HCT116 (cell line): ENCODE measurements at regions not wholly inside any gene's neighbourhood (a gene's known extent, or its start where the extent isn't known, plus 50 kb on each side); places are given as distances from the start of the nearest gene placed in this dataset.

Source experiments
- ATAC-seq: fragments of 200-7000 bp; cut with Tn5 transposase; 2 replicates; pipeline ENCODE4 v1.9.1; 2020; ENCODE audit warnings: mild to moderate bottlenecking, moderate library complexity
- BruUV-seq: library from RNA; stranded (reverse); fragments of 400-500 nt; replicated peaks from 2 replicates; lab custom pipeline; 2021; lab: Mats Ljungman, UMichigan
- CTCF ChIA-PET: fragments of 300-600 bp; sonication (Branson Sonifier 250); formaldehyde crosslinking; loops from one replicate; lab custom pipeline; 2021; ENCODE audit warnings: antibody characterized with exemption; lab: Charles Lee
- POLR2A ChIA-PET: fragments of 300-600, 350-600 bp; sonication (Branson Sonifier 250); formaldehyde crosslinking; loops from one replicate; lab custom pipeline; 2021; ENCODE audit warnings: antibody characterized with exemption; lab: Charles Lee
- RAD21 ChIA-PET, 2 experiments: fragments of 300-600 bp; sonication (Branson Sonifier 250); formaldehyde crosslinking; loops; one replicate each; lab custom pipeline; 2023; ENCODE audit warnings: low total read pairs in 2 of 2; ENCODE audit not compliant: uncharacterized antibody in 2 of 2, unreplicated experiment in 2 of 2, low non-redundant PET in 1 of 2; lab: Charles Lee
- DNase-seq: peaks from one replicate; pipeline ENCODE4 v3.0.0-alpha.2; 2010; ENCODE audit warnings: low read depth, low spot score
- H2AFZ ChIP-seq: fragments of 200-600 bp; shearing (Covaris generic), sonication (generic); 2 replicates; pipeline ENCODE4 v1.6.1; 2017; ENCODE audit warnings: low read depth, mixed run types, mixed read lengths, antibody characterized with exemption, low read length; ENCODE audit not compliant: poor library complexity, severe bottlenecking
- H3K27ac ChIP-seq: 2 replicates; pipeline ENCODE4 v1.5.1; 2012; ENCODE audit warnings: low read depth, low read length
- H3K27me3 ChIP-seq: fragments of 200-600 bp; sonication (generic); 2 replicates; pipeline ENCODE4 v1.6.1; 2016; ENCODE audit warnings: mixed run types, low read length, mixed read lengths; ENCODE audit not compliant: insufficient read depth
- H3K36me3 ChIP-seq, 2 experiments: fragments of 200-500 bp in 1 of 2; fragments of 200-600 bp in 1 of 2; sonication (Bioruptor generic) in 1 of 2; sonication (generic) in 1 of 2; 2 replicates each; pipeline versions ENCODE4 v1.5.1 to v1.6.1; 2014 to 2016; ENCODE audit warnings: low read length in 2 of 2, inconsistent platforms in 1 of 2, mixed read lengths in 1 of 2, mixed run types in 1 of 2; ENCODE audit not compliant: insufficient read depth in 2 of 2, control insufficient read depth in 1 of 2
- H3K4me1 ChIP-seq, 2 experiments: fragments of 200-600 bp in 1 of 2; sonication (generic) in 1 of 2; 2 replicates each; pipeline versions ENCODE4 v1.5.1 to v1.6.1; 2012 to 2017; ENCODE audit warnings: low read length in 2 of 2, inconsistent platforms in 1 of 2, mild to moderate bottlenecking in 1 of 2, mixed read lengths in 1 of 2, mixed run types in 1 of 2, moderate library complexity in 1 of 2; ENCODE audit not compliant: insufficient read depth in 2 of 2, control insufficient read depth in 1 of 2
- H3K4me2 ChIP-seq: fragments of 200-600 bp; sonication (generic); 2 replicates; pipeline ENCODE4 v1.6.1; 2017; ENCODE audit warnings: mixed run types, low read length, mixed read lengths
- H3K4me3 ChIP-seq, 2 experiments: fragments of 200-600 bp in 1 of 2; sonication (generic) in 1 of 2; replicated peaks in 1 of 2; 2 replicates each; pipeline ENCODE4 v1.5.1; 2011 to 2016; ENCODE audit warnings: low read length in 2 of 2, control low read depth in 1 of 2, low read depth in 1 of 2, mild to moderate bottlenecking in 1 of 2, mixed read lengths in 1 of 2, mixed run types in 1 of 2
- H3K79me2 ChIP-seq: fragments of 200-600 bp; sonication (generic); 2 replicates; pipeline ENCODE4 v1.6.1; 2017; ENCODE audit warnings: mild to moderate bottlenecking, mixed run types, low read length, moderate library complexity, mixed read lengths; ENCODE audit not compliant: insufficient read depth
- H3K9ac ChIP-seq: fragments of 200-600 bp; sonication (generic); 2 replicates; pipeline ENCODE4 v1.6.1; 2016; ENCODE audit warnings: low read length, mixed read lengths
- H3K9me2 ChIP-seq: fragments of 200-600 bp; sonication (generic), shearing (Covaris generic); 2 replicates; pipeline ENCODE4 v1.6.1; 2017; ENCODE audit warnings: mixed run types, mild to moderate bottlenecking, moderate library complexity; ENCODE audit not compliant: insufficient read depth
- H3K9me3 ChIP-seq, 2 experiments: fragments of 200-500 bp in 1 of 2; fragments of 200-600 bp in 1 of 2; sonication (Bioruptor generic) in 1 of 2; sonication (generic) in 1 of 2; 2 replicates each; pipeline ENCODE4 v1.6.1; 2014 to 2017; ENCODE audit warnings: low read length in 2 of 2, mixed read lengths in 2 of 2, inconsistent platforms in 1 of 2, low read depth in 1 of 2, mild to moderate bottlenecking in 1 of 2, mixed run types in 1 of 2, moderate library complexity in 1 of 2; ENCODE audit not compliant: control insufficient read depth in 1 of 2, insufficient read depth in 1 of 2
- H4K20me1 ChIP-seq: fragments of 200-600 bp; sonication (generic), shearing (Covaris generic); 2 replicates; pipeline ENCODE4 v1.6.1; 2017; ENCODE audit warnings: mixed run types, mild to moderate bottlenecking, moderate library complexity; ENCODE audit not compliant: insufficient read depth
- EGR1 ChIP-seq: IDR thresholded peaks from 2 replicates; pipeline ENCODE4 v1.6.1; 2012; ENCODE audit warnings: low read depth
- ELF1 ChIP-seq: IDR thresholded peaks from 2 replicates; pipeline ENCODE4 v1.6.1; 2012; ENCODE audit warnings: low read depth, borderline replicate concordance
- FOSL1 ChIP-seq: IDR thresholded peaks from 2 replicates; pipeline ENCODE4 v1.6.1; 2012; ENCODE audit warnings: low read depth
- JUND ChIP-seq: IDR thresholded peaks from 2 replicates; pipeline ENCODE4 v1.6.1; 2012
- POLR2A ChIP-seq: IDR thresholded peaks from 2 replicates; pipeline ENCODE4 v1.7.0; 2011; ENCODE audit warnings: borderline replicate concordance; ENCODE audit not compliant: insufficient read depth, insufficient read length; ENCODE audit errors: extremely low read depth
- SIN3A ChIP-seq: IDR thresholded peaks from 2 replicates; pipeline ENCODE4 v1.6.1; 2012; ENCODE audit warnings: low read depth
- SRF ChIP-seq: IDR thresholded peaks from 2 replicates; pipeline ENCODE4 v1.6.1; 2012; ENCODE audit warnings: low read depth
- ZFX ChIP-seq: fragments of 450-650 bp; IDR thresholded peaks from 2 replicates; pipeline ENCODE4 v1.6.1; 2017
- ZNF274 ChIP-seq: fragments of 200-500 bp; sonication (Bioruptor generic); IDR thresholded peaks from 2 replicates; pipeline ENCODE4 v1.6.1; 2014; ENCODE audit warnings: mild to moderate bottlenecking, low read depth, low read length, inconsistent platforms
- intact Hi-C: fragments of 100-400 bp; cut with micrococcal nuclease; formaldehyde crosslinking; loops from 2 replicates; pipeline ENCODE4 v1.10.0; 2022
- TF ChIP-seq, protein P1 (sequence below): IDR thresholded peaks from 2 replicates; pipeline ENCODE4 v1.6.1; 2012; ENCODE audit warnings: low read depth
- TF ChIP-seq, protein P2 (sequence below), 3 experiments: fragments of 200-600 bp in 1 of 3; sonication (generic) in 1 of 3; IDR thresholded peaks in 2 of 3; conservative IDR thresholded peaks in 1 of 3; 2 replicates each; pipeline ENCODE4 v1.5.1; 2012 to 2017; ENCODE audit warnings: low read depth in 2 of 3, low read length in 2 of 3, antibody characterized with exemption in 1 of 3, borderline replicate concordance in 1 of 3, control low read depth in 1 of 3, mild to moderate bottlenecking in 1 of 3, mixed read lengths in 1 of 3, mixed run types in 1 of 3, moderate library complexity in 1 of 3; ENCODE audit not compliant: insufficient read depth in 1 of 3

DNA sequence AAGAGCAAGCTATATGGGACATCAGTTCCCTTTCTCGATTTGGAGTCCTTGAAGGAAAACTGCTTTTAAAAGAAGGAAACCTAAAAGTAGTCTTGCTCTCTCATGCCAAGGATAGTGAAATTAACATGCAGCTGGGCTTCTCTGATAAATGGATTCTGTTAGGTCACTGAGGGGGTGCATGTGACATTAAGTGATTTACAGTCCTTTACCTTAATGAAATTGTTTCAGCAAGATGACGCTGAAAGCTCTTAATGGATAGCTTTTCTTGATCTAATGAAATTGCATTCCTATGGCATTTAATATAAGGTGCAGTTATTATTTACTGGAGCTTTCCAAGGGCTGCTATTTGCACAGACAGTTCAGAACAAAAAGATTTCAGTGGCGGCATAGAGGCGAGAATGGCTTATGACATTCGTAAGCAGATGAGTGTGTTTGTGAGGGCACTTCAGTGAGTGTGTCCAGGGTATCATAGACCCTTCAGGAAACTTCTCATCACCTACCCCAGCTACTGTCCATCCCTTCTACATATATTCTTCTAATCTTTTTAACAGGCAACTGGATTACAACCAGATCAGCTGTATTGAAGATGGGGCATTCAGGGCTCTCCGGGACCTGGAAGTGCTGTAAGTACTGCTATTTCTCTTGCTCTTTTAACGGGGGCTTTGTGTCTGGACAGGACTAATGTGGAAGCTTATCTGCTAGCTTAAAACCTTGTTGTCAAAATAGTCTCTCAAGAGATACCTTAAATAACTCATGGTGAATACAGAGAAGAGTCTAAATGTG lies 219.9 kb upstream of the PACRGL start:
- CTCF ChIA-PET: no interaction called here
- DNase-seq (no peak), ATAC-seq (no peak)
- no peak overlapping the region for H3K9ac ChIP-seq
- RAD21 ChIA-PET: no interaction called here
- no TSS peak for BruUV-seq
- H3K4me3 ChIP-seq: no peak overlapping the region
- H3K27ac ChIP-seq: no peak overlapping the region
- no peaks in the 10 kb centered on the region for H3K9me2 ChIP-seq
- no peaks in the 10 kb centered on the region for H3K9me3 ChIP-seq
- no peak overlapping the region for H3K4me2 ChIP-seq
- no peaks in the 10 kb centered on the region for H4K20me1 ChIP-seq
- intact Hi-C loops: no loop called here
- no peak for TF ChIP-seq SIN3A
- TF ChIP-seq FOSL1: no peak
- TF ChIP-seq, protein P1, sequence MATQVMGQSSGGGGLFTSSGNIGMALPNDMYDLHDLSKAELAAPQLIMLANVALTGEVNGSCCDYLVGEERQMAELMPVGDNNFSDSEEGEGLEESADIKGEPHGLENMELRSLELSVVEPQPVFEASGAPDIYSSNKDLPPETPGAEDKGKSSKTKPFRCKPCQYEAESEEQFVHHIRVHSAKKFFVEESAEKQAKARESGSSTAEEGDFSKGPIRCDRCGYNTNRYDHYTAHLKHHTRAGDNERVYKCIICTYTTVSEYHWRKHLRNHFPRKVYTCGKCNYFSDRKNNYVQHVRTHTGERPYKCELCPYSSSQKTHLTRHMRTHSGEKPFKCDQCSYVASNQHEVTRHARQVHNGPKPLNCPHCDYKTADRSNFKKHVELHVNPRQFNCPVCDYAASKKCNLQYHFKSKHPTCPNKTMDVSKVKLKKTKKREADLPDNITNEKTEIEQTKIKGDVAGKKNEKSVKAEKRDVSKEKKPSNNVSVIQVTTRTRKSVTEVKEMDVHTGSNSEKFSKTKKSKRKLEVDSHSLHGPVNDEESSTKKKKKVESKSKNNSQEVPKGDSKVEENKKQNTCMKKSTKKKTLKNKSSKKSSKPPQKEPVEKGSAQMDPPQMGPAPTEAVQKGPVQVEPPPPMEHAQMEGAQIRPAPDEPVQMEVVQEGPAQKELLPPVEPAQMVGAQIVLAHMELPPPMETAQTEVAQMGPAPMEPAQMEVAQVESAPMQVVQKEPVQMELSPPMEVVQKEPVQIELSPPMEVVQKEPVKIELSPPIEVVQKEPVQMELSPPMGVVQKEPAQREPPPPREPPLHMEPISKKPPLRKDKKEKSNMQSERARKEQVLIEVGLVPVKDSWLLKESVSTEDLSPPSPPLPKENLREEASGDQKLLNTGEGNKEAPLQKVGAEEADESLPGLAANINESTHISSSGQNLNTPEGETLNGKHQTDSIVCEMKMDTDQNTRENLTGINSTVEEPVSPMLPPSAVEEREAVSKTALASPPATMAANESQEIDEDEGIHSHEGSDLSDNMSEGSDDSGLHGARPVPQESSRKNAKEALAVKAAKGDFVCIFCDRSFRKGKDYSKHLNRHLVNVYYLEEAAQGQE: no peak
- no peak for TF ChIP-seq ZNF274
- TF ChIP-seq ZFX: no peak
- no peak for TF ChIP-seq SRF
- TF ChIP-seq POLR2A: no peak
- TF ChIP-seq EGR1: no peak
- TF ChIP-seq ELF1: no peak
- no peak for TF ChIP-seq JUND
- TF ChIP-seq, protein P2, sequence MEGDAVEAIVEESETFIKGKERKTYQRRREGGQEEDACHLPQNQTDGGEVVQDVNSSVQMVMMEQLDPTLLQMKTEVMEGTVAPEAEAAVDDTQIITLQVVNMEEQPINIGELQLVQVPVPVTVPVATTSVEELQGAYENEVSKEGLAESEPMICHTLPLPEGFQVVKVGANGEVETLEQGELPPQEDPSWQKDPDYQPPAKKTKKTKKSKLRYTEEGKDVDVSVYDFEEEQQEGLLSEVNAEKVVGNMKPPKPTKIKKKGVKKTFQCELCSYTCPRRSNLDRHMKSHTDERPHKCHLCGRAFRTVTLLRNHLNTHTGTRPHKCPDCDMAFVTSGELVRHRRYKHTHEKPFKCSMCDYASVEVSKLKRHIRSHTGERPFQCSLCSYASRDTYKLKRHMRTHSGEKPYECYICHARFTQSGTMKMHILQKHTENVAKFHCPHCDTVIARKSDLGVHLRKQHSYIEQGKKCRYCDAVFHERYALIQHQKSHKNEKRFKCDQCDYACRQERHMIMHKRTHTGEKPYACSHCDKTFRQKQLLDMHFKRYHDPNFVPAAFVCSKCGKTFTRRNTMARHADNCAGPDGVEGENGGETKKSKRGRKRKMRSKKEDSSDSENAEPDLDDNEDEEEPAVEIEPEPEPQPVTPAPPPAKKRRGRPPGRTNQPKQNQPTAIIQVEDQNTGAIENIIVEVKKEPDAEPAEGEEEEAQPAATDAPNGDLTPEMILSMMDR (IDR thresholded peaks at IDR 0.05 in 2 of 3, conservative IDR thresholded peaks at IDR 0.05 in 1 of 3; ENCODE audit: borderline replicate concordance in 1 of 3, insufficient read depth in 1 of 3, low read depth in 2 of 3, low read length in 2 of 3): no peak
- POLR2A ChIA-PET: no interaction called here
- H3K4me1 ChIP-seq: no peaks in the 10 kb centered on the region
- H2AFZ ChIP-seq: no peak overlapping the region
- no peaks in the 10 kb centered on the region for H3K79me2 ChIP-seq
- no peaks in the 10 kb centered on the region for H3K36me3 ChIP-seq
- H3K27me3 ChIP-seq: peaks cover 18% of the 10 kb centered on the region; the same call in 1 of the 2 replicates
